GM12878 (cell line): ENCODE measurements at regions not wholly inside any gene's neighbourhood (a gene's known extent, or its start where the extent isn't known, plus 50 kb on each side); places are given as distances from the start of the nearest gene placed in this dataset.

Experiments
- ATAC-seq: fragments of 200-7000 bp; cut with Tn5 transposase; 3 replicates; pipeline ENCODE4 v1.9.1; 2020; ENCODE audit warnings: mild to moderate bottlenecking, moderate library complexity
- BruUV-seq: library from RNA; stranded (reverse); fragments of 400-500 nt; replicated peaks from 2 replicates; lab custom pipeline; 2021; lab: Mats Ljungman, UMichigan
- CTCF ChIA-PET: fragments of 300-600 bp; sonication (Branson Sonifier 250); formaldehyde crosslinking; extraction: SDS; loops from one replicate; lab custom pipeline; 2021; ENCODE audit warnings: inconsistent platforms; lab: Yijun Ruan, JAX
- POLR2A ChIA-PET: fragments of 350-600 bp; formaldehyde crosslinking; extraction: SDS; loops from one replicate; lab custom pipeline; 2021; ENCODE audit warnings: inconsistent platforms; lab: Charles Lee
- RAD21 ChIA-PET: fragments of 300-600 bp; sonication (Branson Sonifier 250); formaldehyde crosslinking; loops from one replicate; lab custom pipeline; 2023; ENCODE audit warnings: antibody characterized with exemption; ENCODE audit not compliant: unreplicated experiment; lab: Charles Lee
- SMC1A ChIA-PET: fragments of 300-600 bp; sonication (Branson Sonifier 250); formaldehyde crosslinking; loops from one replicate; lab custom pipeline; 2023; ENCODE audit not compliant: unreplicated experiment, uncharacterized antibody; lab: Charles Lee
- DNase-seq: peaks from one replicate; pipeline ENCODE4 v3.0.0-alpha.2; 2011; ENCODE audit warnings: low read depth, low spot score
- FAIRE-seq: peaks from 3 replicates; lab custom pipeline; 2011; peaks lifted over from hg19 to GRCh38; lab: Jason Lieb, UNC
- H2AFZ ChIP-seq: 2 replicates; pipeline ENCODE4 v1.6.0; 2011; ENCODE audit warnings: low read depth, low read length, control low read depth; ENCODE audit not compliant: control insufficient read depth
- H3K27ac ChIP-seq: 2 replicates; pipeline ENCODE4 v1.5.1; 2011; ENCODE audit warnings: control low read depth; ENCODE audit not compliant: control insufficient read depth, insufficient read depth
- H3K27me3 ChIP-seq, 2 experiments: replicated peaks in 1 of 2; 2 replicates each; pipeline versions ENCODE4 v1.6.0 to v1.6.1; 2011; ENCODE audit warnings: low read length in 1 of 2; ENCODE audit not compliant: control insufficient read depth in 2 of 2, insufficient read depth in 2 of 2
- H3K36me3 ChIP-seq, 2 experiments: 2 replicates each; pipeline ENCODE4 v1.5.1; 2011; ENCODE audit warnings: low read length in 1 of 2; ENCODE audit not compliant: control insufficient read depth in 2 of 2, insufficient read depth in 2 of 2
- H3K4me1 ChIP-seq: 2 replicates; pipeline ENCODE4 v1.6.1; 2011; ENCODE audit warnings: mild to moderate bottlenecking, low read length, moderate library complexity, mixed read lengths; ENCODE audit not compliant: control insufficient read depth, insufficient read depth
- H3K4me2 ChIP-seq: 2 replicates; pipeline ENCODE4 v1.6.0; 2011; ENCODE audit warnings: control low read depth; ENCODE audit not compliant: control insufficient read depth, insufficient read depth
- H3K4me3 ChIP-seq: fragments of 200-600 bp; sonication (generic); 2 replicates; pipeline ENCODE4 v1.5.1; 2016
- H3K79me2 ChIP-seq: 2 replicates; pipeline ENCODE4 v1.6.0; 2011; ENCODE audit warnings: low read length; ENCODE audit not compliant: control insufficient read depth, insufficient read depth
- H3K9ac ChIP-seq: 2 replicates; pipeline ENCODE4 v1.8.0; 2011; ENCODE audit warnings: low read length, control low read depth, mixed read lengths; ENCODE audit not compliant: control insufficient read depth, insufficient read depth
- H3K9me3 ChIP-seq: replicated peaks from 3 replicates; pipeline ENCODE4 v1.5.1; 2011; ENCODE audit warnings: mild to moderate bottlenecking, low read length; ENCODE audit not compliant: control insufficient read depth, insufficient read depth
- H4K20me1 ChIP-seq: 2 replicates; pipeline ENCODE4 v1.6.0; 2011; ENCODE audit not compliant: control insufficient read depth, insufficient read depth
- ATF3 ChIP-seq: IDR thresholded peaks from 2 replicates; pipeline ENCODE4 v1.6.1; 2011; ENCODE audit warnings: low read depth, mild to moderate bottlenecking, low read length, moderate library complexity, borderline replicate concordance; ENCODE audit errors: extremely low read depth
- BACH1 ChIP-seq: fragments of 450-650 bp; IDR thresholded peaks from 2 replicates; pipeline ENCODE4 v1.6.1; 2017; ENCODE audit warnings: mild to moderate bottlenecking, borderline replicate concordance
- BHLHE40 ChIP-seq, 2 experiments: fragments of 450-650 bp in 1 of 2; IDR thresholded peaks; 2 replicates each; pipeline ENCODE4 v1.6.1; 2011 to 2017; ENCODE audit warnings: low read depth in 2 of 2, borderline replicate concordance in 1 of 2, improper control_type of control experiment in 1 of 2, low read length in 1 of 2, mild to moderate bottlenecking in 1 of 2
- CEBPZ ChIP-seq: fragments of 150-350 bp; IDR thresholded peaks from 2 replicates; pipeline ENCODE4 v1.6.1; 2016; ENCODE audit warnings: low read depth, low read length
- HDAC6 ChIP-seq: fragments of 200-600 bp; sonication (generic); IDR thresholded peaks from one replicate; pipeline ENCODE4 v1.8.0; 2017; ENCODE audit warnings: antibody characterized with exemption; ENCODE audit not compliant: unreplicated experiment
- NRF1 ChIP-seq: conservative IDR thresholded peaks from 2 replicates; pipeline ENCODE4 v1.6.1; 2011; ENCODE audit warnings: mild to moderate bottlenecking, low read depth, low read length, improper control_type of control experiment
- PAX5 ChIP-seq: IDR thresholded peaks from 2 replicates; pipeline ENCODE4 v1.6.1; 2011; ENCODE audit warnings: low read depth, low read length, borderline replicate concordance
- POLR2AphosphoS2 ChIP-seq: IDR thresholded peaks from 2 replicates; pipeline ENCODE4 v1.6.1; 2011; ENCODE audit warnings: low read depth, mild to moderate bottlenecking, low read length, improper control_type of control experiment, moderate library complexity
- RAD51 ChIP-seq: fragments of 450-650 bp; IDR thresholded peaks from 2 replicates; pipeline ENCODE4 v1.6.1; 2016; ENCODE audit warnings: moderate library complexity, mild to moderate bottlenecking, inconsistent platforms
- SMAD1 ChIP-seq: fragments of 450-650 bp; IDR thresholded peaks from 2 replicates; pipeline ENCODE4 v1.6.1; 2018; ENCODE audit warnings: mild to moderate bottlenecking, low read depth; ENCODE audit not compliant: partially characterized antibody
- SMARCA5 ChIP-seq: fragments of 450-650 bp; IDR thresholded peaks from 2 replicates; pipeline ENCODE4 v1.6.1; 2017; ENCODE audit warnings: mild to moderate bottlenecking
- STAT1 ChIP-seq: fragments of 450-650 bp; conservative IDR thresholded peaks from 2 replicates; pipeline ENCODE4 v1.6.1; 2014; ENCODE audit warnings: antibody characterized with exemption, mild to moderate bottlenecking
- TAF1 ChIP-seq: IDR thresholded peaks from 2 replicates; pipeline ENCODE4 v1.6.1; 2011; ENCODE audit warnings: mild to moderate bottlenecking, low read depth, low read length, borderline replicate concordance
- TARDBP ChIP-seq: IDR thresholded peaks from 2 replicates; pipeline ENCODE4 v1.6.1; 2016; ENCODE audit warnings: borderline replicate concordance
- WGBS: methylation state at CpG from one replicate; pipeline ENCODE4 v1.1.6; 2016; ENCODE audit warnings: low lambda C conversion rate; ENCODE audit not compliant: insufficient replicate concordance, insufficient coverage; ENCODE audit errors: missing lambda C conversion rate; 5-methylcytosine and 5-hydroxymethylcytosine counted together
- in situ Hi-C: fragments of 300-500 bp; cut with MboI; formaldehyde crosslinking; loops from 9 replicates; pipeline ENCODE4 v1.14.3; 2018; ENCODE audit warnings: mixed read lengths
- intact Hi-C: fragments of 100-400 bp; cut with micrococcal nuclease; formaldehyde crosslinking; loops from one replicate; pipeline ENCODE4 v1.14.2; 2022; ENCODE audit not compliant: unreplicated experiment

DNA sequence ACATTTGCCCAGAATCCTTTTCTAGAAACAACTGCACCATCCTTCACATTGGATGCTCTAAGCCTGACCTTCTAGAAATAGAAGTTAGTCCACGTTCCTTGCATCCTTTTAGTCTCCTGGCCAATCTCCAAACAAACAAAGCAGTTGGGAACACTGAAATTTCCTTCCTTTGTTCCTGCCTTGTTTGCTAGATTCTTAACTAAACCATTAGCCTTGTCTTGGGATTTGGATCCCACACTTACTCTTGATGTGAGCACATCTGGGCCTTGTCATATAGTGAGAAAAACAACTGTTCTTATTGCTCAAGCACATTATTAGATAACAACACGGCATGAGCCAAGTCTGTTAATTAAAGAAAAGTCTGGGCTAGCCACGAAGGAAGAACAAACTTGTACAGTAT is 319.3 kb upstream of the GHITM start:
- H3K9ac ChIP-seq: no peak overlapping the region
- ChIA-PET RAD21 (no interaction called here), CTCF (interaction anchor here (1.3 kb wide), 1 partner anchor 52 kb away, joined by 3 read pairs; no protein-coding TSS in a partner anchor), POLR2A (no interaction called here), SMC1A (no interaction called here)
- no TSS peak for BruUV-seq
- in situ Hi-C loops: no loop called here
- FAIRE-seq: no peak
- intact Hi-C loops: no loop called here
- no peaks in the 10 kb centered on the region for H4K20me1 ChIP-seq
- no peak overlapping the region for H3K4me3 ChIP-seq
- no peaks in the 10 kb centered on the region for H3K4me1 ChIP-seq
- H3K9me3 ChIP-seq: no peaks in the 10 kb centered on the region
- H2AFZ ChIP-seq: no peak overlapping the region
- no peaks in the 10 kb centered on the region for H3K36me3 ChIP-seq
- no peaks in the 10 kb centered on the region for H3K27me3 ChIP-seq
- H3K79me2 ChIP-seq: no peaks in the 10 kb centered on the region
- TF ChIP-seq BACH1: no peak
- TF ChIP-seq ATF3: no peak
- no peak for TF ChIP-seq SMAD1
- no peak for DNase-seq
- ATAC-seq: no peak
- H3K4me2 ChIP-seq: no peak overlapping the region
- WGBS: 0% methylated on average over 3 of the region's 3 CpGs
- no peak overlapping the region for H3K27ac ChIP-seq

GRCh38 chr10:83824099-83824498 is 315.2 kb upstream of the GHITM start:
- Histone ChIP-seq H3K9me3 (no peaks in the 10 kb centered on the region), H3K4me3 (no peak overlapping the region), H3K36me3 (no peaks in the 10 kb centered on the region), H3K4me2 (no peak overlapping the region), H3K9ac (no peak overlapping the region), H3K27ac (no peak overlapping the region), H2AFZ (no peak overlapping the region), H3K79me2 (no peaks in the 10 kb centered on the region), H3K27me3 (no peaks in the 10 kb centered on the region), H4K20me1 (no peaks in the 10 kb centered on the region), H3K4me1 (no peaks in the 10 kb centered on the region)
- ChIA-PET SMC1A (no interaction called here), RAD21 (no interaction called here), CTCF (interaction anchor here (0.8 kb wide), 1 partner anchor 48 kb away, joined by 3 read pairs; no protein-coding TSS in a partner anchor), POLR2A (no interaction called here)
- in situ Hi-C loops (no loop called here), intact Hi-C loops (no loop called here)
- DNase-seq (no peak), FAIRE-seq (no peak), ATAC-seq (no peak)
- no TSS peak for BruUV-seq
- WGBS: 27% methylated on average over 3 of the region's 3 CpGs
- TF ChIP-seq RAD51 (no peak), TAF1 (no peak), STAT1 (no peak), SMARCA5 (no peak), HDAC6 (no peak), TARDBP (no peak), BHLHE40 (IDR thresholded peaks at IDR 0.05; ENCODE audit: borderline replicate concordance in 1 of 2, low read depth in 2 of 2, low read length in 1 of 2) (no peak), NRF1 (no peak), PAX5 (no peak), POLR2AphosphoS2 (no peak), ATF3 (no peak), CEBPZ (no peak)
